ENCODE measurements at regions not wholly inside any gene's neighbourhood (a gene's known extent, or its start where the extent isn't known, plus 50 kb on each side); places are given as distances from the start of the nearest gene placed in this dataset.

- Histone ChIP-seq H3K36me3 (no peaks in the 10 kb centered on the region), H3K4me1 (no peaks in the 10 kb centered on the region), H3K27ac (no peak overlapping the region), H3K4me3 (no peak overlapping the region), H3K27me3 (no peaks in the 10 kb centered on the region), H3K9me3 (no peaks in the 10 kb centered on the region)
- TF ChIP-seq POLR2A (IDR thresholded peaks at IDR 0.05) (no peak), CTCF (IDR thresholded peaks at IDR 0.05) (no peak), EP300 (IDR thresholded peaks at IDR 0.05) (no peak)
- no peak for DNase-seq (ENCODE audit: low spot score in 2 of 2)
- 94 to 95% methylated on average over 4 of the region's 4 CpGs for WGBS, 2 donors
These were observed 262.8 kb upstream of the USP24 start for GRCh38 chr1:55477953-55478352.

GRCh38 chr1:55476445-55477015, 261.4 kb upstream of the USP24 start:
- Histone ChIP-seq H3K27me3 (no peaks in the 10 kb centered on the region), H3K36me3 (no peaks in the 10 kb centered on the region), H3K9me3 (no peaks in the 10 kb centered on the region), H3K4me3 (no peak overlapping the region), H3K4me1 (no peaks in the 10 kb centered on the region), H3K27ac (no peak overlapping the region)
- DNase-seq (ENCODE audit: low spot score in 2 of 2): no peak
- 64 to 73% methylated on average over 6 of the region's 6 CpGs for WGBS, 2 donors
- TF ChIP-seq EP300 (IDR thresholded peaks at IDR 0.05): no peak
- no peak for TF ChIP-seq CTCF (IDR thresholded peaks at IDR 0.05)
- TF ChIP-seq POLR2A (IDR thresholded peaks at IDR 0.05): no peak

- no peak for TF ChIP-seq POLR2A (IDR thresholded peaks at IDR 0.05)
- peak in 1 of 2 donors; percentile 36 for TF ChIP-seq EP300 (IDR thresholded peaks at IDR 0.05)
- 66 to 69% methylated on average over 1 of the region's 1 CpG for WGBS, 2 donors
These were observed 259.1 kb upstream of the USP24 start for GRCh38 chr1:55474168-55474786.

GRCh38 chr1:55473661-55474060, 258.5 kb upstream of the USP24 start:
- Histone ChIP-seq H3K27me3 (no peaks in the 10 kb centered on the region), H3K9me3 (no peaks in the 10 kb centered on the region), H3K27ac (no peak overlapping the region), H3K36me3 (no peaks in the 10 kb centered on the region), H3K4me1 (no peaks in the 10 kb centered on the region), H3K4me3 (no peak overlapping the region)
- no peak for DNase-seq (ENCODE audit: low spot score in 2 of 2)
- TF ChIP-seq CTCF (IDR thresholded peaks at IDR 0.05) (no peak), EP300 (IDR thresholded peaks at IDR 0.05) (no peak), POLR2A (IDR thresholded peaks at IDR 0.05) (no peak)
- 94 to 99% methylated on average over 2 of the region's 2 CpGs for WGBS, 2 donors

More at GRCh38 chr1:55474168-55474786, 259.1 kb upstream of the USP24 start:
- H3K27me3 ChIP-seq: no peaks in the 10 kb centered on the region
- no peaks in the 10 kb centered on the region for H3K36me3 ChIP-seq
- H3K4me3 ChIP-seq: no peak overlapping the region
- H3K9me3 ChIP-seq: no peaks in the 10 kb centered on the region
- no peaks in the 10 kb centered on the region for H3K4me1 ChIP-seq
- no peak overlapping the region for H3K27ac ChIP-seq
- no peak for DNase-seq (ENCODE audit: low spot score in 2 of 2)

- Histone ChIP-seq H3K9me3 (no peaks in the 10 kb centered on the region), H3K27ac (no peak overlapping the region), H3K4me3 (no peak overlapping the region), H3K36me3 (no peaks in the 10 kb centered on the region), H3K4me1 (no peaks in the 10 kb centered on the region), H3K27me3 (no peaks in the 10 kb centered on the region)
- TF ChIP-seq POLR2A (IDR thresholded peaks at IDR 0.05) (no peak), CTCF (IDR thresholded peaks at IDR 0.05) (no peak), EP300 (IDR thresholded peaks at IDR 0.05) (no peak)
- DNase-seq (ENCODE audit: low spot score in 2 of 2): no peak
- WGBS, 2 donors: 60 to 70% methylated on average over 2 of the region's 2 CpGs
These were observed 257.6 kb upstream of the USP24 start for GRCh38 chr1:55472784-55473183.

Data from tibial nerve (tissue), 4 donors.